Gastrocnemius medialis (tissue), 4 donors: ENCODE measurements at regions not wholly inside any gene's neighbourhood (a gene's known extent, or its start where the extent isn't known, plus 50 kb on each side); places are given as distances from the start of the nearest gene placed in this dataset.

Source experiments
- CTCF ChIP-seq, 5 experiments: fragments of 450-650 bp in 3 of 5; fragments of 200-600 bp in 2 of 5; sonication (generic) in 2 of 5; IDR thresholded peaks in 4 of 5; conservative IDR thresholded peaks in 1 of 5; 1 replicate in 4 of 5; 2 replicates in 1 of 5; pipeline ENCODE4 v1.5.1; 2016 to 2019; ENCODE audit warnings: antibody characterized with exemption in 5 of 5, mild to moderate bottlenecking in 3 of 5, moderate library complexity in 3 of 5
- POLR2A ChIP-seq, 2 donors: fragments of 450-650 bp; IDR thresholded peaks; one replicate each; pipeline ENCODE4 v1.6.1; 2017; ENCODE audit warnings: antibody characterized with exemption in 2 of 2, mild to moderate bottlenecking in 2 of 2, moderate library complexity in 2 of 2

GRCh38 chr11:10922892-10923291 lies 65.0 kb upstream of the ZBED5 start:
- TF ChIP-seq CTCF (IDR thresholded peaks at IDR 0.05 in 4 of 5, conservative IDR thresholded peaks at IDR 0.05 in 1 of 5) = no peak
- no peak for TF ChIP-seq POLR2A (IDR thresholded peaks at IDR 0.05)
